Coronary artery (tissue), 2 donors: ENCODE measurements at regions not wholly inside any gene's neighbourhood (a gene's known extent, or its start where the extent isn't known, plus 50 kb on each side); places are given as distances from the start of the nearest gene placed in this dataset.

Experiments used
- DNase-seq: peaks from one replicate; pipeline ENCODE4 v3.0.0-alpha.2; 2017; ENCODE audit warnings: low spot score
- H3K27ac ChIP-seq, 2 donors: fragments of 200-600 bp; sonication (generic); one replicate each; pipeline ENCODE4 v1.5.1; 2016 to 2019
- H3K4me3 ChIP-seq: fragments of 200-600 bp; sonication (generic); 2 replicates; pipeline ENCODE4 v1.5.1; 2016; ENCODE audit warnings: mild to moderate bottlenecking, moderate library complexity
- TF ChIP-seq, protein P1 (sequence below): fragments of 200-600 bp; sonication (generic); IDR thresholded peaks from one replicate; pipeline ENCODE4 v1.5.1; 2019; ENCODE audit warnings: antibody characterized with exemption

DNA sequence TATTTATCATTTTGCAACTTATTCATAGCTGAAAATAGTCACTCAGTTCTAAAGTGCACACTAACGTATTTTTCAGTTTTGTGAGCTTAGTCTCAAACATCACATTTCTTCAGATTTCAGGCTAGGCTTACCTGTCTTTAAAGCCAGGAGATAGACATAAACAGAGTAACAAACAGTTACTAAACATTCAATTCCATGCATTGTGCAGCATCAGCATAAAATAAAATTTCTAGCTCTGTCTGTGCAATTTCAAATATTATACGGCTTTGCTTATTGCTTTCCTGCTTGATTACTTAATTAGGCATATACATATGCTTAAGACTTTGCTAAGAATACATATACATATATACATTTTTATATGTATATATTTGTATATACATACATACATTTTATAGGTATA, 637.0 kb downstream of the NR4A2 start:
- DNase-seq: no peak
- no peak overlapping the region for H3K27ac ChIP-seq
- TF ChIP-seq, protein P1, sequence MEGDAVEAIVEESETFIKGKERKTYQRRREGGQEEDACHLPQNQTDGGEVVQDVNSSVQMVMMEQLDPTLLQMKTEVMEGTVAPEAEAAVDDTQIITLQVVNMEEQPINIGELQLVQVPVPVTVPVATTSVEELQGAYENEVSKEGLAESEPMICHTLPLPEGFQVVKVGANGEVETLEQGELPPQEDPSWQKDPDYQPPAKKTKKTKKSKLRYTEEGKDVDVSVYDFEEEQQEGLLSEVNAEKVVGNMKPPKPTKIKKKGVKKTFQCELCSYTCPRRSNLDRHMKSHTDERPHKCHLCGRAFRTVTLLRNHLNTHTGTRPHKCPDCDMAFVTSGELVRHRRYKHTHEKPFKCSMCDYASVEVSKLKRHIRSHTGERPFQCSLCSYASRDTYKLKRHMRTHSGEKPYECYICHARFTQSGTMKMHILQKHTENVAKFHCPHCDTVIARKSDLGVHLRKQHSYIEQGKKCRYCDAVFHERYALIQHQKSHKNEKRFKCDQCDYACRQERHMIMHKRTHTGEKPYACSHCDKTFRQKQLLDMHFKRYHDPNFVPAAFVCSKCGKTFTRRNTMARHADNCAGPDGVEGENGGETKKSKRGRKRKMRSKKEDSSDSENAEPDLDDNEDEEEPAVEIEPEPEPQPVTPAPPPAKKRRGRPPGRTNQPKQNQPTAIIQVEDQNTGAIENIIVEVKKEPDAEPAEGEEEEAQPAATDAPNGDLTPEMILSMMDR: no peak
- no peak overlapping the region for H3K4me3 ChIP-seq

DNA sequence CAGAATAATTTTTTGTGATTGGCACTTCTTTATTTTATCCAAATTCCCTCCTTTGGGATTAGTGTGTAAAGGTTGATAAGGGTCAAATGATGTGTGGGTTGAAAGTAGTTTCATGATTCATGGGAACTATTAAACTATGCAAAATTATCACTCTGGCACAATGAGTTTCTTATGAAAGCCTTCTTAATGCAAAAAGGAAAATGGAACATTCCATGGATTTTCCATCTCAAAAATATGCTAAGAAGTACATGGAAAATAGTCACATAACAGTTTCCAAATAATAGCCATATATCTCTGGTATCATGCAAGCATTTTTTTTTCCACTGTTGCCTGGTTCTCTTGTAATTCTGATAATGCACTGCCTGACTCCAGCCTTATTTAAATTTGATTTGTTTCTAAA, 639.7 kb downstream of the NR4A2 start:
- Histone ChIP-seq H3K27ac (no peak overlapping the region), H3K4me3 (no peak overlapping the region)
- TF ChIP-seq, protein P1: no peak
- no peak for DNase-seq

DNA sequence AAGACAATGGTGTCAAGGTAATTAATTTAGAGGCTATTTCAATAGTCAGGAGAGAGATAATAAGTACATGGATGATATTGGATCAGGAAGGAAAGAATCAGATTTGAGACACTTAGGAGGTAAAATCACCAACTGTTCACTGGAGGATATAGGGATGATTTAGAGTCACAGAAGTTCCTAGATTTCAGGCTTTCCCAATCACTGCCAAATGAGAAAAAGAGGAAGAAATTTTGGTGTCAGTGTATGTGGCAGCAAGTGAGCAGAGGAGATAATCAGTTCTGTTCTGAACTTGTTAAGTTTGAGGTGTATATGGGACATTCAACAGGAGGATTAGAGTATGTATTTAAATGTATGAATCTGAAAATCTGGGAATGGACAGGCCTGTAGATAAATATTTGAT, 640.4 kb downstream of the NR4A2 start:
- H3K27ac ChIP-seq: no peak overlapping the region
- TF ChIP-seq, protein P1: no peak
- no peak overlapping the region for H3K4me3 ChIP-seq
- no peak for DNase-seq

DNA sequence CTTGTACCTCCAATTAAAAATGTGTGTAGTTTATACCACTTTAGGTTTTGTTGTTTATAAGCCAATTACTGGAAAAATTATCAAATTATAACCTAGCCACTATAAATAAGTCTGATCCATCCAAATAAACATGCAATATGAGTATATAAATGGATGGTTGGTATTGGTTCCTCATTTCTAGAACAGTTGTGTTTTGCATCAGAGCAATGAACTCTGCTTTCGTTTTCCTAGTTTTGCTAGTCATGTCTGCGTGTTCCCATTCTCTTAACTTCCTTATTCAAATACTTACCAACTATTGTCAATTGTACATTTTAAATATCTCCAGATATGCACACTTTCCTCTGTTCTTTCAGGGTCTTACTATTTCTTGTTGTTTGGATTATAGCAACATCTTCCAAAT, 641.7 kb downstream of the NR4A2 start:
- H3K27ac ChIP-seq: no peak overlapping the region
- TF ChIP-seq, protein P1: no peak
- no peak overlapping the region for H3K4me3 ChIP-seq
- no peak for DNase-seq

DNA sequence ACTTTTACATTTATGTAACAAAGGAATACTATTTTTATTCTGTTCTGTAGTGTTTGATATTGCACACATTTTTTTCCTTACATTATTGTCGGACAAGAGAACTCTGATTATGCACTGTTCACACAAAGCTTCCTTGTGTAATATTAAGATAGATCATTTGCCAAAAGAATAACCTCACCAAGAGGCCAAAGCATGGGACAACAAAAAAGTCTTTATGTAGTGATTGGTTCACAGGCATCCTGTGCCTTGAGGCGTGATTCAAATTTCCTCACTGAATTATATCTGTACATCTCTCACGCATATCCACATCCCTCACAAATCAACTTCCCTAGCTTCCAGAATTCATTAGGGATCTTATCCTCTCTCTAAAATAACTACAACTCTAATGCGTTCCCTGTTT, 642.7 kb downstream of the NR4A2 start:
- no peak for DNase-seq
- Histone ChIP-seq H3K4me3 (no peak overlapping the region), H3K27ac (no peak overlapping the region)
- TF ChIP-seq, protein P1: no peak

DNA sequence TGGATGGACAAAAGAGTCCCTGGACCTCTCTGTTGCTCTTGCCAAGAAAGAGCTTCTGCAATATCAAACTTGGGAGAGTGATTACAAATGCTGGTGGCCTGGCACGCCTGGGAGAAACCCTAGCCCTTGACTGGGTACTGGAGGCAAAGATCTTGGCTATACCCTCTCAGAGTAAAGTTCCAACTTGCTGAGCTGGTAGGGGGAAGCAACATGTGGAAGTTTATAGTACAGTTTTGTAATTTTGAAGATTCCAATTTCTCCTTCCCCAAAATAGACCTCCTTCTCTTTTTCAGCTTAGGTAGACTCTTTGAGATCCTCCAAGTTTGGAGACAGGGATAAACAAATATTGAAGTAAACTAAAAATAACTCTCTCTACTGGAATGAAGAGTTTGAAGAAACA, 645.3 kb downstream of the NR4A2 start:
- Histone ChIP-seq H3K4me3 (no peak overlapping the region), H3K27ac (no peak overlapping the region)
- TF ChIP-seq, protein P1: no peak
- no peak for DNase-seq

DNA sequence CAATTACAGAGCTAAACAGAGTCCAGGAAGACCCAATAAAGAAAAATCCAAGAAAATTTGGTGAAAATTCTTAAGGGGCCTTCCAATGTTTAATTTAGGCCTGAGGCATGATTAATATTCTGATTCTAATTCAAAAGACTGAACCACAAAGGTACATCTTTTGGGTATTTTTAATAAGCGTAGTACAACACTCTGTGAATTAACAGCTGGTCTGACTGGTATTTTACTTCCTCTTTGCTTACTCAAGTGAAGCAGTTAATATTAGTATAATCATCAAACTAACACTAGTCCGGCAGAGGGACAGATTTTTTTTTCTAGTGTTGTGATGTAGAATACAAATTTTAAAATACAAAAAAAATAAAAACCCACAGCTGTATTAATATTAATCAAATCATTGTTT, 652.9 kb downstream of the NR4A2 start:
- TF ChIP-seq, protein P1: no peak
- Histone ChIP-seq H3K4me3 (no peak overlapping the region), H3K27ac (no peak overlapping the region)
- no peak for DNase-seq
